Transverse colon (tissue), 4 donors: ENCODE measurements at regions not wholly inside any gene's neighbourhood (a gene's known extent, or its start where the extent isn't known, plus 50 kb on each side); places are given as distances from the start of the nearest gene placed in this dataset.

Source experiments
- POLR2AphosphoS5 ChIP-seq, 3 donors: sonication (generic); formaldehyde crosslinking; IDR thresholded peaks; one replicate each; pipeline ENCODE4 v1.6.1; 2016; ENCODE audit warnings: antibody characterized with exemption in 3 of 3
- TF ChIP-seq, protein P1 (sequence below), 5 experiments: fragments of 200-600 bp in 3 of 5; fragments of 450-650 bp in 2 of 5; sonication (generic) in 3 of 5; IDR thresholded peaks; 1 replicate in 2 of 5; 2 replicates in 3 of 5; pipeline ENCODE4 v1.5.1; 2016 to 2017; ENCODE audit warnings: antibody characterized with exemption in 5 of 5, inconsistent platforms in 3 of 5, mild to moderate bottlenecking in 2 of 5, moderate library complexity in 1 of 5

DNA sequence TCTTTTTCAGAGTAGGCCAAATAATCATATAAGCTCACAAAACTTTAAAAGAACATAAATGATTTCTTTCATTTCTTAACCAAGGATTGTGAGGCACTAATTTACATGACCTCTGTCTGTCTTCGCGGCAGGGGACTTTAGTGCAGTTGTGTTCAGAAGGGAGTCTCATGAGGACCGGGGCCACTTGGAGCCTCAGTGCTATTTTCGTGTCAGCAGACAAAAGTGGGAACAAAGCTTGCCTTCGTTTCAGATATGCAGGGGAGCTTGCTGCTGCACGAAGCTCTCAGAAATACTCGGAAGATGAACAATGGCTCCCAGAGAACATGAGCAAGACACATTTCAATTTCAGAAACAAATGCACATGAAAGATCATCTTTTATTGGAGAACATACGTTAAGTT lies 497.0 kb downstream of the CDH26 start:
- TF ChIP-seq, protein P1, sequence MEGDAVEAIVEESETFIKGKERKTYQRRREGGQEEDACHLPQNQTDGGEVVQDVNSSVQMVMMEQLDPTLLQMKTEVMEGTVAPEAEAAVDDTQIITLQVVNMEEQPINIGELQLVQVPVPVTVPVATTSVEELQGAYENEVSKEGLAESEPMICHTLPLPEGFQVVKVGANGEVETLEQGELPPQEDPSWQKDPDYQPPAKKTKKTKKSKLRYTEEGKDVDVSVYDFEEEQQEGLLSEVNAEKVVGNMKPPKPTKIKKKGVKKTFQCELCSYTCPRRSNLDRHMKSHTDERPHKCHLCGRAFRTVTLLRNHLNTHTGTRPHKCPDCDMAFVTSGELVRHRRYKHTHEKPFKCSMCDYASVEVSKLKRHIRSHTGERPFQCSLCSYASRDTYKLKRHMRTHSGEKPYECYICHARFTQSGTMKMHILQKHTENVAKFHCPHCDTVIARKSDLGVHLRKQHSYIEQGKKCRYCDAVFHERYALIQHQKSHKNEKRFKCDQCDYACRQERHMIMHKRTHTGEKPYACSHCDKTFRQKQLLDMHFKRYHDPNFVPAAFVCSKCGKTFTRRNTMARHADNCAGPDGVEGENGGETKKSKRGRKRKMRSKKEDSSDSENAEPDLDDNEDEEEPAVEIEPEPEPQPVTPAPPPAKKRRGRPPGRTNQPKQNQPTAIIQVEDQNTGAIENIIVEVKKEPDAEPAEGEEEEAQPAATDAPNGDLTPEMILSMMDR (IDR thresholded peaks at IDR 0.05): no peak
- no peak for TF ChIP-seq POLR2AphosphoS5 (IDR thresholded peaks at IDR 0.05)
